Karpas-422 (cell line): ENCODE measurements at regions not wholly inside any gene's neighbourhood (a gene's known extent, or its start where the extent isn't known, plus 50 kb on each side); places are given as distances from the start of the nearest gene placed in this dataset.

ENCODE experiments used
- DNase-seq: peaks from one replicate; pipeline ENCODE4 v3.0.0-alpha.2; 2015
- H2AFZ ChIP-seq: fragments of 200-600 bp; sonication (generic); 2 replicates; pipeline ENCODE4 v1.6.1; 2014; ENCODE audit warnings: antibody characterized with exemption, low read length, mixed read lengths
- H3K27ac ChIP-seq: fragments of 200-600 bp; sonication (generic); 2 replicates; pipeline ENCODE4 v1.5.1; 2014; ENCODE audit warnings: mild to moderate bottlenecking, low read length, moderate library complexity
- H3K27me3 ChIP-seq: fragments of 200-600 bp; sonication (generic); 2 replicates; pipeline ENCODE4 v1.6.1; 2014; ENCODE audit warnings: low read length, mixed read lengths
- H3K36me3 ChIP-seq: fragments of 200-600 bp; sonication (generic); 2 replicates; pipeline ENCODE4 v1.6.1; 2014; ENCODE audit warnings: low read length, mixed read lengths; ENCODE audit not compliant: insufficient read depth
- H3K4me1 ChIP-seq: fragments of 200-600 bp; sonication (generic); 2 replicates; pipeline ENCODE4 v1.6.1; 2014; ENCODE audit warnings: mild to moderate bottlenecking, low read length, mixed read lengths
- H3K4me2 ChIP-seq: fragments of 200-600 bp; sonication (generic); 2 replicates; pipeline ENCODE4 v1.6.1; 2014; ENCODE audit warnings: low read length, low read depth, mild to moderate bottlenecking; ENCODE audit not compliant: poor library complexity, severe bottlenecking
- H3K4me3 ChIP-seq: fragments of 200-600 bp; sonication (generic); 2 replicates; pipeline ENCODE4 v1.5.1; 2014; ENCODE audit warnings: mild to moderate bottlenecking, antibody characterized with exemption, low read length, mixed read lengths
- H3K79me2 ChIP-seq: fragments of 200-600 bp; sonication (generic); 2 replicates; pipeline ENCODE4 v1.6.1; 2014; ENCODE audit warnings: mild to moderate bottlenecking, low read length, mixed read lengths
- H3K9ac ChIP-seq: fragments of 200-600 bp; sonication (generic); 2 replicates; pipeline ENCODE4 v1.6.0; 2014; ENCODE audit warnings: low read length
- H3K9me2 ChIP-seq: fragments of 200-600 bp; sonication (generic), shearing (Covaris generic); replicated peaks from 2 replicates; pipeline ENCODE4 v1.6.0; 2014; ENCODE audit warnings: mild to moderate bottlenecking, low read length, moderate library complexity; ENCODE audit not compliant: insufficient read depth
- H3K9me3 ChIP-seq: fragments of 300-700, 200-600 bp; sonication (generic); 2 replicates; pipeline ENCODE4 v1.6.1; 2014; ENCODE audit warnings: low read length, mixed read lengths
- H4K20me1 ChIP-seq: fragments of 200-600 bp; sonication (generic); 2 replicates; pipeline ENCODE4 v1.6.1; 2014; ENCODE audit warnings: mild to moderate bottlenecking, antibody characterized with exemption, low read length, low read depth; ENCODE audit not compliant: insufficient read depth

DNA sequence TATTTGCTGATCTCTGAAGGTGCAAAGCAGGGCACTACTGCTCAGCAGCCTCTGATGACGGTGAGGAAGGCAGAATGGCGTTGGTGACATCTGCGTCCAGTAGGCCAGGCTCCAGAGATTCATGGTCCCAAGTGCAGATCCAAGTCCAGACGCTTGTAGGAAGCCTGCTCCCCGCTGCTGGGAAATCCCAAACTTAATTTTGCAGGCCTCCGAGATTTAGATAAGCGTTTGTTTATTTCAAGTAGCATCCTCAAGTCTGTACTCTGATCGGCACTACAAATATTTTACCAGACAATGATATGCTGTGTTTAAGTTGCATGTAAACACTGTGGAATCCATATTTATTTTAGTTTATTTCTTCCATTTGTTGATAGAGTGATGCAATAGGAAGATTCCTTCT lies 244.9 kb upstream of the KLF6 start:
- Histone ChIP-seq H3K9me2 (no peaks in the 10 kb centered on the region), H4K20me1 (no peaks in the 10 kb centered on the region), H3K4me1 (no peaks in the 10 kb centered on the region), H3K4me2 (no peak overlapping the region), H3K79me2 (no peaks in the 10 kb centered on the region), H3K9me3 (no peaks in the 10 kb centered on the region), H3K27ac (no peak overlapping the region), H3K36me3 (no peaks in the 10 kb centered on the region), H2AFZ (no peak overlapping the region), H3K9ac (no peak overlapping the region), H3K27me3 (no peaks in the 10 kb centered on the region), H3K4me3 (no peak overlapping the region)
- no peak for DNase-seq

DNA sequence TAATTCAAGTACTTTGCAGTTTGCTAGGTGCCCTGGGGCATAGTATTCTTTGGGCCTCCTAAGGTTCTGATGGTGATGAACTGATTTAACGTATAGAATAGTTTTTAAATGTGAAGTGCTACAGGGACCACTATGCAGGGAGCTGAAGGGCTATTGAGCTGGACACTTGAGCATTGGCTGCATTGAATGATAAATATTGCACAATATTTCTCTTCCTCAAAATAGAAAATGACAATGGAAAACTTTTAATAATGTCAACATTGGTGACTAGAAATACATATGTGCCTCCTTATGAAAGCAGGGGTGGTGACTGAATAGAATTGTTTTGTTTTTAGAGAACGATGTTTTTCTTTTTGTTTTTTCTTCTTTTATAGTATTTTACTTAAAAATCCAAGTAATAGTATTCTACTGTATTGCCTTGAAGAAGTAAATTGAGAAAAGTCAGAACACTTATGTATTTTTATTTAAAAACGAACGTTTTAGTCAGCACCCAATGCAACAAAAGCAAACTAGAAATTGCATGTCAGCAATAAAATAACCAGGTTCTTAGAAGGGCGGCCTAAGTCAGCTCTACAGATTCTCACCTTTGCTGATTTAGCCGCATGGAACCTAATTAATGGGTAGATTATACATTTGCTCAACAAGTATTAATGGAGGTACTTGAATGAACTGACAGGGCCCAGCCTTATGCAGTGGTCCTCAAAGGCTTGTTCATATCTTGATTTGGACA lies 244.0 kb upstream of the KLF6 start:
- Histone ChIP-seq H2AFZ (no peak overlapping the region), H3K9me2 (no peaks in the 10 kb centered on the region), H3K27me3 (no peaks in the 10 kb centered on the region), H3K79me2 (no peaks in the 10 kb centered on the region), H3K27ac (no peak overlapping the region), H3K9ac (no peak overlapping the region), H3K4me2 (no peak overlapping the region), H3K4me3 (no peak overlapping the region), H4K20me1 (no peaks in the 10 kb centered on the region), H3K9me3 (no peaks in the 10 kb centered on the region), H3K36me3 (no peaks in the 10 kb centered on the region), H3K4me1 (no peaks in the 10 kb centered on the region)
- no peak for DNase-seq

DNA sequence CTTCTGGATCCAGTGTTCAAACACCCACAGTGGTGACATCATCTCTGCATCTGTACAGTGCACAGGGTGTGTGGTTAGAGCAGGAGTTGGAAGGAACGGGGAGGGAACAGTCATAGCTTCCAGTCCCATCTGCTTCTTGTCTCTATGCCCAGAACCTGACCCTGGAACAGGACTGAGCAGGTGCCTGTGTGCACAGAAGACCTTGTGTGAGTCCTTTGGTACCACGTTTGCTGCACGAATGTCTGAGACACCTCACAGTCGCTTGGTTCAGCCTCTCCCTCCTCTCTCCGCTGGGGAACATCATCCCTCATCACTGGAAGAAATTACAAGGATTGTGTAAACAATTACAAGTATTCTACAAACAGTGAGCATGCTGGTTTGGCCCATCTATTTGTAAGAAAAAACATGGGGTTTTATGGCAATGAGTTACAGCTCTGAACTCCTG lies 243.0 kb upstream of the KLF6 start:
- Histone ChIP-seq H2AFZ (no peak overlapping the region), H3K4me1 (no peaks in the 10 kb centered on the region), H4K20me1 (no peaks in the 10 kb centered on the region), H3K27ac (no peak overlapping the region), H3K4me3 (no peak overlapping the region), H3K27me3 (no peaks in the 10 kb centered on the region), H3K9ac (no peak overlapping the region), H3K36me3 (no peaks in the 10 kb centered on the region), H3K9me3 (no peaks in the 10 kb centered on the region), H3K9me2 (no peaks in the 10 kb centered on the region), H3K4me2 (no peak overlapping the region), H3K79me2 (no peaks in the 10 kb centered on the region)
- no peak for DNase-seq

DNA sequence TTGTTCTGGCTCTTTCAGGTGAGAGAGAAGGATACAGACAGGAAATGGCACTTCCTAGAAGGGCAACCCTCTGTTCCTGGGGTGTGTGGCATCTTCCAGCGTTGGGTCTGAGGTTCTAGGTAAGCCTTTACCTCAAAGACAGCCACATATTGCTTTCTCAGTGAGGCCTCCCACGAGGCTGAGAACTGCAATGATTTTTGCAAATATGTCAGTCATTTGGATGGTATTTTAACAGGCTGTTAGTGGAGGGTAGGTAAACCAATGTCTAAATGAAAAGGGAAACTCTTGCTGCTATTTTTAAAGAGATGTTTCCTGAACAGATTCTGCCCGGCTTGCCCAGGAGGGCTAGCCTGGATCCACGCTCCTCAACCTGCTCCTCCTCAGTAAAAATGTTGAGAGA lies 240.3 kb upstream of the KLF6 start:
- Histone ChIP-seq H3K4me2 (no peak overlapping the region), H2AFZ (no peak overlapping the region), H3K9ac (no peak overlapping the region), H3K27me3 (no peaks in the 10 kb centered on the region), H3K9me3 (no peaks in the 10 kb centered on the region), H3K36me3 (no peaks in the 10 kb centered on the region), H3K79me2 (no peaks in the 10 kb centered on the region), H3K9me2 (no peaks in the 10 kb centered on the region), H3K4me1 (no peaks in the 10 kb centered on the region), H3K27ac (no peak overlapping the region), H3K4me3 (no peak overlapping the region), H4K20me1 (no peaks in the 10 kb centered on the region)
- DNase-seq = no peak

DNA sequence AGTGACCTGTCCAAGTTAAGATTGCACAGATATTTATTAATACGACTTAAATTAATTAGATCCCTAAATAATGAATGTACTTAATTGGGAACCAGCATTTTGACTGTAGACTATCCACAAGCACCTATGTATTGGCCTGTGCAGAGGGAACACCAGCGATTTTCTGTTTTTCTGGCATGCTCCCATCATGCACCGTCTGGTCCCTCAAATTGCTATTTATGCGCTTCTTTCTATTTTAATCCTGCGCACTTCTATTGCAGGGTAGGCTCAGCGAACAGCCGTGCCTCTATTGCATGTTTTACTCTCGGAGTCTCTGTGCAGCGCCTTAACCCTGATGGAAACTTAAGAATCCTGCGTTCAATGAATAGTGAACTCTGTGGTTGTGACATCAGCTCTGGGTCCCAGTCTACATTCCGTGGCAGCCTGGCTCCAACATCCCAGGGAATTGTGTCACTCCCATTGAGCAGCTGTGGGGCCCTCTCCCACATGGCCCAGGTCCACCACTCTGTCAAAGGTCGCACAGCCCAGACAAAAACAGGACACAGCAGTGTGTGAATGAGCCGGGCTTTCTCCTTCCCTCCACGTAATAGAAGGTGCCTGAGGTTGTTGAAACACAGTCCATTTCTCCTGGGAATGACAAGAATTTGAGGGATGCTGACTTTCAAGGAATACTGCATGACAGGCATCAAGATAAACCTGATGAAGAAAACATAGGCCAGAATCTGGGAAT lies 239.7 kb upstream of the KLF6 start:
- no peak overlapping the region for H3K27ac ChIP-seq
- H3K9me3 ChIP-seq = no peaks in the 10 kb centered on the region
- no peaks in the 10 kb centered on the region for H3K79me2 ChIP-seq
- H3K4me3 ChIP-seq = no peak overlapping the region
- no peak for DNase-seq
- H3K36me3 ChIP-seq = no peaks in the 10 kb centered on the region
- no peaks in the 10 kb centered on the region for H3K4me1 ChIP-seq
- H2AFZ ChIP-seq = no peak overlapping the region
- H3K9me2 ChIP-seq = no peaks in the 10 kb centered on the region
- no peaks in the 10 kb centered on the region for H3K27me3 ChIP-seq
- H3K4me2 ChIP-seq = no peak overlapping the region
- no peaks in the 10 kb centered on the region for H4K20me1 ChIP-seq
- no peak overlapping the region for H3K9ac ChIP-seq

DNA sequence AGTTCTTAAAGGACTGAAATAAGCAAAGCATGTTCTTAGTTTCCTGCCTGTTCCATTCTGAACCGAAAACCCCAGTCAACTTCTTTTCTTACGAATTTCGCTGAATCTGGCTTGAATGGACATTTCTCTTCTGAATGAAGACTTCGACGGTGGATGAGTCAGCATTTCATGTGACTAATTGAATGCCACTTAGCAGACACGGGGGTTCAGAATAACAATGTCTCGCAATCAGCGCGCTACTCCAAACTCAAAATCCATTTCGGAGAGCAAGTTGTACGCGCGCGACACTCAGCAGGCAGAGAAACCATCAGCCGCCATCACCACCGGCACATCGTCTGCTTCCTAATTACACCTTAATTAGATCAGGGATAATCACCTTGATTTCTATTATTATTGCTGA lies 239.0 kb upstream of the KLF6 start:
- Histone ChIP-seq H3K9me2 (no peaks in the 10 kb centered on the region), H3K9ac (no peak overlapping the region), H3K4me3 (no peak overlapping the region), H3K36me3 (no peaks in the 10 kb centered on the region), H3K4me2 (no peak overlapping the region), H3K9me3 (no peaks in the 10 kb centered on the region), H3K79me2 (no peaks in the 10 kb centered on the region), H3K4me1 (no peaks in the 10 kb centered on the region), H4K20me1 (no peaks in the 10 kb centered on the region), H2AFZ (no peak overlapping the region), H3K27ac (no peak overlapping the region), H3K27me3 (no peaks in the 10 kb centered on the region)
- DNase-seq = no peak

DNA sequence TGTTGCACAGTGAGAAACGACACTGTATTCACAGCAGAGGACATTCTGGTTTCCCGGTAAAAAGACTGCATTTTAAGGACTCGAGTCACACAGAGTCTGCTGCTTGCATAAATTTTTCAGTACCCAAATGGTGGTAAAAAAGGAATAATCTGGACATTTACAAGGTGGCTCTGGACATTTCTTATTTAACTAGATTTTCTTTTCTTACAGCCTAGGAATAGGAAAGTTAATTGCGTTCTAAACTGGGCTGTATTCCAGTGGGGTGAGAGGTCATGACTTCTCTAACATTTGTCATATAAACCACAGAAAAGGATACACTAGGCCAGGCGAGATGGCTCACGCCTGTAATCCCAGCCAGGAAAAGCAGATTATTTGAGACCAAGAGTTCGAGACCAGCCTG lies 237.5 kb upstream of the KLF6 start:
- H3K4me3 ChIP-seq = no peak overlapping the region
- H3K9me2 ChIP-seq = no peaks in the 10 kb centered on the region
- H3K27me3 ChIP-seq = no peaks in the 10 kb centered on the region
- no peaks in the 10 kb centered on the region for H3K79me2 ChIP-seq
- H3K4me1 ChIP-seq = no peaks in the 10 kb centered on the region
- no peaks in the 10 kb centered on the region for H4K20me1 ChIP-seq
- H3K4me2 ChIP-seq = no peak overlapping the region
- H3K27ac ChIP-seq = no peak overlapping the region
- no peak for DNase-seq
- no peak overlapping the region for H2AFZ ChIP-seq
- no peaks in the 10 kb centered on the region for H3K9me3 ChIP-seq
- H3K9ac ChIP-seq = no peak overlapping the region
- no peaks in the 10 kb centered on the region for H3K36me3 ChIP-seq

DNA sequence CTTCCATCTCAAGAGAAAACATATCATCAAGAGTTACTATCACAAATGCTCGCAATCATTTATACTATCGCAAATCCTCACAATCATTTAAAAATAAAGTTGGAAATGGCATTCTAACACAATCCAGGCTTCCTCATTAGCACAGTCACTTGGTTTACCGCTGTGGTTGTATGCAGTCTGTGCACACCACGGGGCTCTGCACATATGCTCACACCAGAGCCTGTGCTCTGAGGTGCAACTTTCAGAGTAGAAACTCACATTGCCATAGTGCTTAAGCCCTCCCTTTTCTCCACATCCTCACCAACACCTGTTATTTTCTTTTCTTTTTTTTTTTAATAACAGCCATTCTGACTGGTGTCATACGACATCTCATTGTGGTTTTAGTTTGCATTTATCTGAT lies 235.6 kb upstream of the KLF6 start:
- no peak overlapping the region for H3K4me2 ChIP-seq
- H3K9me3 ChIP-seq = no peaks in the 10 kb centered on the region
- no peak overlapping the region for H2AFZ ChIP-seq
- no peaks in the 10 kb centered on the region for H3K79me2 ChIP-seq
- no peaks in the 10 kb centered on the region for H3K9me2 ChIP-seq
- H4K20me1 ChIP-seq = no peaks in the 10 kb centered on the region
- H3K36me3 ChIP-seq = no peaks in the 10 kb centered on the region
- DNase-seq = no peak
- H3K27me3 ChIP-seq = no peaks in the 10 kb centered on the region
- no peak overlapping the region for H3K27ac ChIP-seq
- H3K4me3 ChIP-seq = no peak overlapping the region
- H3K4me1 ChIP-seq = no peaks in the 10 kb centered on the region
- no peak overlapping the region for H3K9ac ChIP-seq
